H1 (cell line): ENCODE measurements at regions not wholly inside any gene's neighbourhood (a gene's known extent, or its start where the extent isn't known, plus 50 kb on each side); places are given as distances from the start of the nearest gene placed in this dataset.

ENCODE experiments used
- CTCF ChIA-PET: fragments of 300-600 bp; sonication (Branson Sonifier 250); formaldehyde crosslinking; loops from one replicate; lab custom pipeline; 2021; ENCODE audit not compliant: partially characterized antibody; lab: Charles Lee
- POLR2A ChIA-PET: fragments of 300-600 bp; sonication (Branson Sonifier 250); formaldehyde crosslinking; loops from one replicate; lab custom pipeline; 2021; ENCODE audit warnings: inconsistent platforms; ENCODE audit not compliant: partially characterized antibody; lab: Charles Lee
- DNase-seq, 2 experiments: peaks; one replicate each; pipeline versions ENCODE4 v3.0.0 to v3.0.0-alpha.2; 2010 to 2022; ENCODE audit warnings: low spot score in 2 of 2, low read depth in 1 of 2, mixed read lengths in 1 of 2
- FAIRE-seq: peaks from 2 replicates; lab custom pipeline; 2011; peaks lifted over from hg19 to GRCh38; lab: Jason Lieb, UNC
- H2AFZ ChIP-seq: 2 replicates; pipeline ENCODE4 v1.8.1; 2012; ENCODE audit warnings: low read length, inconsistent platforms
- H2AK5ac ChIP-seq: 2 replicates; pipeline ENCODE4 v1.6.1; 2013; ENCODE audit warnings: low read depth, low read length
- H2BK120ac ChIP-seq: replicated peaks from 2 replicates; pipeline ENCODE3; 2013; ENCODE audit warnings: low read depth, low read length, inconsistent platforms
- H2BK12ac ChIP-seq: 2 replicates; pipeline ENCODE4 v1.6.1; 2013; ENCODE audit warnings: low read depth, low read length
- H2BK15ac ChIP-seq: 2 replicates; pipeline ENCODE4 v1.6.1; 2013; ENCODE audit warnings: low read length
- H2BK20ac ChIP-seq: 2 replicates; pipeline ENCODE4 v1.6.1; 2013; ENCODE audit warnings: low read length
- H2BK5ac ChIP-seq: 2 replicates; pipeline ENCODE4 v1.6.1; 2013; ENCODE audit warnings: low read depth, low read length
- H3K14ac ChIP-seq: 2 replicates; pipeline ENCODE4 v1.6.1; 2013; ENCODE audit warnings: inconsistent platforms; ENCODE audit not compliant: insufficient read length
- H3K18ac ChIP-seq: 2 replicates; pipeline ENCODE4 v1.6.1; 2013; ENCODE audit warnings: low read length; ENCODE audit errors: extremely low read depth
- H3K23ac ChIP-seq: 2 replicates; pipeline ENCODE4 v1.6.1; 2013; ENCODE audit warnings: inconsistent platforms; ENCODE audit not compliant: insufficient read length
- H3K23me2 ChIP-seq: 2 replicates; pipeline ENCODE4 v1.6.1; 2013; ENCODE audit warnings: low read depth, low read length
- H3K27ac ChIP-seq: 2 replicates; pipeline ENCODE4 v1.6.1; 2011; ENCODE audit warnings: low read depth, low read length, inconsistent platforms
- H3K27me3 ChIP-seq, 4 experiments: replicated peaks in 1 of 4; 1 replicate in 1 of 4; 2 replicates in 3 of 4; pipeline versions ENCODE4 v1.6.1 to v1.8.1; 2011 to 2013; ENCODE audit warnings: low read length in 3 of 4, mild to moderate bottlenecking in 3 of 4, inconsistent platforms in 2 of 4, mixed read lengths in 2 of 4, moderate library complexity in 1 of 4; ENCODE audit not compliant: control insufficient read depth in 3 of 4, insufficient read depth in 3 of 4; ENCODE audit errors: extremely low read depth in 1 of 4
- H3K36me3 ChIP-seq, 4 experiments: 2 replicates each; pipeline versions ENCODE4 v1.6.1 to v1.8.1; 2011 to 2013; ENCODE audit warnings: mild to moderate bottlenecking in 4 of 4, low read length in 3 of 4, moderate library complexity in 2 of 4, control low read depth in 1 of 4, inconsistent platforms in 1 of 4; ENCODE audit not compliant: insufficient read depth in 4 of 4, control insufficient read depth in 2 of 4
- H3K4ac ChIP-seq: replicated peaks from 2 replicates; pipeline ENCODE3; 2013; ENCODE audit warnings: low read length, low read depth, mixed read lengths, inconsistent platforms; ENCODE audit not compliant: insufficient read length
- H3K4me1 ChIP-seq, 4 experiments: replicated peaks in 1 of 4; 1 replicate in 1 of 4; 2 replicates in 3 of 4; pipeline versions ENCODE4 v1.6.1 to v1.8.1; 2011 to 2013; ENCODE audit warnings: low read length in 3 of 4, inconsistent platforms in 2 of 4, mixed read lengths in 1 of 4; ENCODE audit not compliant: insufficient read depth in 4 of 4, control insufficient read depth in 3 of 4
- H3K4me2 ChIP-seq, 2 experiments: 2 replicates each; pipeline versions ENCODE4 v1.6.1 to v1.8.1; 2011 to 2013; ENCODE audit warnings: low read depth in 2 of 2, low read length in 2 of 2, control low read depth in 1 of 2, inconsistent platforms in 1 of 2, mild to moderate bottlenecking in 1 of 2; ENCODE audit not compliant: insufficient read depth in 1 of 2
- H3K4me3 ChIP-seq, 4 experiments: fragments of 200-600, 300-600 bp in 1 of 4; sonication (generic), shearing (Covaris generic), sonication (Bioruptor Twin) in 1 of 4; 2 replicates each; pipeline versions ENCODE4 v1.5.1 to v1.8.1; 2011 to 2016; ENCODE audit warnings: low read length in 4 of 4, low read depth in 3 of 4, control low read depth in 2 of 4, inconsistent platforms in 2 of 4, mild to moderate bottlenecking in 2 of 4, mixed read lengths in 1 of 4, moderate library complexity in 1 of 4; ENCODE audit not compliant: insufficient read depth in 2 of 4; ENCODE audit errors: extremely low read depth in 1 of 4
- H3K56ac ChIP-seq: replicated peaks from 2 replicates; pipeline ENCODE3; 2013; ENCODE audit warnings: low read depth, mild to moderate bottlenecking, mixed read lengths, low read length, inconsistent platforms; ENCODE audit not compliant: insufficient read length
- H3K79me1 ChIP-seq: 2 replicates; pipeline ENCODE4 v1.6.1; 2013; ENCODE audit warnings: low read depth, low read length, control low read depth
- H3K79me2 ChIP-seq, 2 experiments: 2 replicates each; pipeline versions ENCODE4 v1.6.1 to v1.8.1; 2012 to 2013; ENCODE audit warnings: low read length in 2 of 2, mild to moderate bottlenecking in 2 of 2, inconsistent platforms in 1 of 2; ENCODE audit not compliant: insufficient read depth in 2 of 2, control insufficient read depth in 1 of 2
- H3K9ac ChIP-seq, 4 experiments: replicated peaks in 1 of 4; 1 replicate in 1 of 4; 2 replicates in 3 of 4; pipeline versions ENCODE4 v1.6.1 to v1.8.1; 2011 to 2013; ENCODE audit warnings: low read depth in 3 of 4, low read length in 3 of 4, control low read depth in 2 of 4, mild to moderate bottlenecking in 2 of 4, moderate library complexity in 2 of 4, inconsistent platforms in 1 of 4; ENCODE audit errors: extremely low read depth in 1 of 4
- H3K9me3 ChIP-seq, 2 experiments: 2 replicates each; pipeline versions ENCODE4 v1.6.1 to v1.8.1; 2012 to 2013; ENCODE audit warnings: mild to moderate bottlenecking in 2 of 2, moderate library complexity in 2 of 2, control low read depth in 1 of 2, inconsistent platforms in 1 of 2, low read depth in 1 of 2, low read length in 1 of 2, mixed read lengths in 1 of 2; ENCODE audit not compliant: insufficient read depth in 2 of 2
- H4K20me1 ChIP-seq, 2 experiments: replicated peaks in 1 of 2; 2 replicates each; pipeline versions ENCODE3 to v1.8.1; 2011 to 2013; ENCODE audit warnings: inconsistent platforms in 2 of 2, low read length in 2 of 2, mild to moderate bottlenecking in 1 of 2; ENCODE audit not compliant: insufficient read depth in 2 of 2, control insufficient read depth in 1 of 2
- H4K5ac ChIP-seq: 2 replicates; pipeline ENCODE4 v1.6.1; 2013; ENCODE audit warnings: low read length, low read depth, mixed read lengths, inconsistent platforms; ENCODE audit not compliant: insufficient read length
- H4K8ac ChIP-seq: 2 replicates; pipeline ENCODE4 v1.8.0; 2013; ENCODE audit warnings: mild to moderate bottlenecking, moderate library complexity, low read length, inconsistent platforms; ENCODE audit not compliant: insufficient read depth; ENCODE audit errors: extremely low read depth
- H4K91ac ChIP-seq: replicated peaks from 2 replicates; pipeline ENCODE3; 2013; ENCODE audit warnings: low read length, mixed read lengths, inconsistent platforms; ENCODE audit not compliant: insufficient read length
- CBX5 ChIP-seq: fragments of 300-800, 300-1000 bp; sonication (generic); IDR thresholded peaks from 2 replicates; pipeline ENCODE4 v1.7.1; 2016; ENCODE audit warnings: antibody characterized with exemption, low read length, low read depth
- CBX8 ChIP-seq: fragments of 300-800, 300-1000 bp; sonication (generic); IDR thresholded peaks from 2 replicates; pipeline ENCODE4 v1.7.1; 2016; ENCODE audit warnings: low read depth, low read length, borderline replicate concordance
- CEBPB ChIP-seq: IDR thresholded peaks from 2 replicates; pipeline ENCODE4 v1.6.1; 2012; ENCODE audit warnings: low read depth, low read length
- CHD1 ChIP-seq: IDR thresholded peaks from 2 replicates; pipeline ENCODE4 v1.6.1; 2012; ENCODE audit warnings: low read depth, low read length, improper control_type of control experiment
- CHD2 ChIP-seq: IDR thresholded peaks from 2 replicates; pipeline ENCODE4 v1.6.1; 2012; ENCODE audit warnings: low read length, improper control_type of control experiment
- CTBP2 ChIP-seq: IDR thresholded peaks from 2 replicates; pipeline ENCODE4 v1.7.0; 2011; ENCODE audit warnings: borderline replicate concordance, mild to moderate bottlenecking, moderate library complexity, mixed read lengths, low read length; ENCODE audit not compliant: insufficient read depth, insufficient read length
- EP300 ChIP-seq, 2 experiments: IDR thresholded peaks; 1 replicate in 1 of 2; 2 replicates in 1 of 2; pipeline ENCODE4 v1.6.1; 2011 to 2012; ENCODE audit warnings: low read depth in 2 of 2, low read length in 2 of 2, mild to moderate bottlenecking in 2 of 2, borderline replicate concordance in 1 of 2, inconsistent platforms in 1 of 2, moderate library complexity in 1 of 2
- EZH2 ChIP-seq: fragments of 200-600 bp; sonication (generic); IDR thresholded peaks from 2 replicates; pipeline ENCODE4 v1.7.1; 2012; ENCODE audit warnings: low read depth, mild to moderate bottlenecking, moderate library complexity, low read length, inconsistent platforms; ENCODE audit not compliant: severe bottlenecking
- JUN ChIP-seq: IDR thresholded peaks from 2 replicates; pipeline ENCODE4 v1.6.1; 2011; ENCODE audit warnings: low read depth, mild to moderate bottlenecking, improper control_type of control experiment, low read length
- NRF1 ChIP-seq: IDR thresholded peaks from 2 replicates; pipeline ENCODE4 v1.6.1; 2011; ENCODE audit warnings: mild to moderate bottlenecking, low read depth, low read length, improper control_type of control experiment
- POLR2AphosphoS5 ChIP-seq: IDR thresholded peaks from 2 replicates; pipeline ENCODE4 v1.6.1; 2011; ENCODE audit warnings: low read depth, low read length
- RNF2 ChIP-seq: fragments of 200-900, 300-1000 bp; sonication (generic); IDR thresholded peaks from 2 replicates; pipeline ENCODE4 v1.7.1; 2016; ENCODE audit warnings: borderline replicate concordance, low read depth, mild to moderate bottlenecking, antibody characterized with exemption, low read length; ENCODE audit not compliant: poor library complexity, severe bottlenecking; ENCODE audit errors: missing control alignments
- SIRT6 ChIP-seq: IDR thresholded peaks from one replicate; pipeline ENCODE4 v1.7.1; 2012; ENCODE audit warnings: low read length, inconsistent platforms
- SP1 ChIP-seq: IDR thresholded peaks from 2 replicates; pipeline ENCODE4 v1.6.1; 2011; ENCODE audit warnings: low read depth, low read length
- TBP ChIP-seq: IDR thresholded peaks from 2 replicates; pipeline ENCODE4 v1.6.1; 2011; ENCODE audit warnings: low read depth, low read length, improper control_type of control experiment
- WGBS, 2 experiments: shearing (Covaris generic) in 1 of 2; methylation state at CpG; one replicate each; pipeline versions ENCODE4 v1.1.6 to v1.1.7; 2013 to 2015; ENCODE audit warnings: low lambda C conversion rate in 2 of 2, mixed read lengths in 2 of 2, inconsistent platforms in 1 of 2, low coverage in 1 of 2, missing lambda C conversion rate in 1 of 2; ENCODE audit not compliant: insufficient replicate concordance in 2 of 2, insufficient coverage in 1 of 2, insufficient read length in 1 of 2; ENCODE audit errors: extremely low coverage in 1 of 2, missing lambda C conversion rate in 1 of 2; 5-methylcytosine and 5-hydroxymethylcytosine counted together
- TF ChIP-seq, protein P1 (sequence below): IDR thresholded peaks from 2 replicates; pipeline ENCODE4 v1.6.1; 2012; ENCODE audit warnings: inconsistent platforms

DNA sequence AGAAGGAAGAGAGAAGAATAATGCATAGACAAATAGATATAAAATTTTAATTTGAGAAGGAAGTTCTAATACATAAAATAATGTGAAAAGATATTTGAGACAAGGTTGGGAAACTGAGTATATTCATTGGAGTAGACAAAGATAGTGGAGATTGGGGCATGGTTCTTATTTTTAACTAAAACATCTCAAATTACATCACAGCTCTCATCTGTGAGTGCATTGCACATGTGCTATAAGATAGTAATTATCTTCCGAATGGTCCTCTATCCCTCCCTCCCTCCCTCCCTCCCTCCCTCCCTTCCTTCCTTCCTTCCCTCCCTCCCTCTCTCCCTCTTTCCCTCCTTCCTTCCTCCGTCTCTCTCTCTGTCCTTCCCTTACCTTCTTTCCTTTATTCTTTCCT lies 1104.0 kb upstream of the FLRT2 start:
- no peaks in the 10 kb centered on the region for H3K27me3 ChIP-seq
- H2BK5ac ChIP-seq: no peak overlapping the region
- no peak overlapping the region for H2AK5ac ChIP-seq
- no peak overlapping the region for H3K14ac ChIP-seq
- no peaks in the 10 kb centered on the region for H4K20me1 ChIP-seq
- POLR2A ChIA-PET: no interaction called here
- no peak overlapping the region for H4K5ac ChIP-seq
- no peak overlapping the region for H3K23ac ChIP-seq
- no peaks in the 10 kb centered on the region for H3K79me1 ChIP-seq
- no peak overlapping the region for H3K9ac ChIP-seq
- H3K36me3 ChIP-seq: no peaks in the 10 kb centered on the region
- no peaks in the 10 kb centered on the region for H3K23me2 ChIP-seq
- H3K4ac ChIP-seq: no peak overlapping the region
- H2AFZ ChIP-seq: no peak overlapping the region
- H3K4me1 ChIP-seq: no peaks in the 10 kb centered on the region
- H2BK15ac ChIP-seq: no peak overlapping the region
- H3K18ac ChIP-seq: no peak overlapping the region
- H3K27ac ChIP-seq: no peak overlapping the region
- TF ChIP-seq EZH2 (no peak), TBP (no peak), CTBP2 (no peak), CBX8 (no peak), RNF2 (no peak), EP300 (IDR thresholded peaks at IDR 0.05; ENCODE audit: borderline replicate concordance in 1 of 2, low read depth in 2 of 2, low read length in 2 of 2) (no peak), CHD1 (no peak), CBX5 (no peak), SP1 (no peak), CEBPB (no peak), POLR2AphosphoS5 (no peak), NRF1 (no peak), JUN (no peak), CHD2 (no peak), SIRT6 (no peak)
- TF ChIP-seq, protein P1, sequence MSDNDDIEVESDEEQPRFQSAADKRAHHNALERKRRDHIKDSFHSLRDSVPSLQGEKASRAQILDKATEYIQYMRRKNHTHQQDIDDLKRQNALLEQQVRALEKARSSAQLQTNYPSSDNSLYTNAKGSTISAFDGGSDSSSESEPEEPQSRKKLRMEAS: no peak
- no peak overlapping the region for H3K4me3 ChIP-seq
- no peak overlapping the region for H2BK12ac ChIP-seq
- no peak overlapping the region for H2BK20ac ChIP-seq
- no peaks in the 10 kb centered on the region for H3K79me2 ChIP-seq
- H3K56ac ChIP-seq: no peak overlapping the region
- no peak for FAIRE-seq
- no peaks in the 10 kb centered on the region for H3K9me3 ChIP-seq
- H3K4me2 ChIP-seq: no peak overlapping the region
- no peak overlapping the region for H4K91ac ChIP-seq
- no peak for DNase-seq
- CTCF ChIA-PET: no interaction called here
- 50% methylated on average over 1 of the region's 2 CpGs; no CpG with 5 or more reads in 1 of the 2 experiments for WGBS, 2 experiments
- H4K8ac ChIP-seq: no peak overlapping the region
- H2BK120ac ChIP-seq: no peak overlapping the region
